ENCODE measurements at regions not wholly inside any gene's neighbourhood (a gene's known extent, or its start where the extent isn't known, plus 50 kb on each side); places are given as distances from the start of the nearest gene placed in this dataset.

DNA sequence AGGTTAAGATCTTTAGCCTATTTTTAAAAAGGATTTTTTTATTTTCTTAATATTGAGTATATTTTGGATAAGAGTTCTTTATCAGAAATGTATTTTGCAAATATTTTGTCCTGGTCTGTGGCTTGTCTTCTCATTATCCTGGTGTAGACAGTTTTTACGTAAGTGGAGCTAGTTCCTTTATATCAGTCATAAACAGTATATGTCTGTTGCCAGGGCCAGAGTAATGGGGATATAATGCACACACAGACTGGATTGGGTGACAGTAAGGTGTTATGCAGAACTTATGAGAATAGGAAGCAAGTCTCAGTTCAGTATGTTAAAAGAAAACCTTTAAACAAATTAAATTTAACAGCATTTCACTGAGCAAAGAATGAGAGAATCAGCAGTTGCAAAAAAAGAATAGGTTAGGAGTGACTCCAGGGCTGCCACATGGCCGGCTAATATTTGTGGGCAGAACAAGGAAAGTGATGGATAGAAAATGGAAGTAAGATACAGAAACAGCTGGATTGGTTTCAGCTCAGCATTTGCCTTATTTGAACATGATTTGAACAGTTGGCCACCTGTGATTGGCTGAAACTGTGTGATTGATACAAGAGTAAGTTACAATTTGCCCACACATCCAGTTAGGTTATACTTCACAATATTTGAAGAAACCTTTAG lies 61.1 kb upstream of the ZNG1B start:
- Histone ChIP-seq H3K23ac (ENCODE audit: insufficient read length) (no peak overlapping the region), H3K36me3 (ENCODE audit: control insufficient read depth in 2 of 4, insufficient read depth in 4 of 4, low read length in 3 of 4) (no peaks in the 10 kb centered on the region), H3K9me3 (ENCODE audit: insufficient read depth in 2 of 2, low read depth in 1 of 2, low read length in 1 of 2) (no peaks in the 10 kb centered on the region), H2BK5ac (ENCODE audit: low read depth, low read length) (no peak overlapping the region), H3K23me2 (ENCODE audit: low read depth, low read length) (no peaks in the 10 kb centered on the region), H3K56ac (replicated peaks; ENCODE audit: insufficient read length, low read depth, low read length) (no peak overlapping the region), H3K4me2 (ENCODE audit: insufficient read depth in 1 of 2, low read depth in 2 of 2, low read length in 2 of 2) (no peak overlapping the region), H2BK15ac (ENCODE audit: low read length) (no peak overlapping the region), H2BK12ac (ENCODE audit: low read depth, low read length) (no peak overlapping the region), H2AK5ac (ENCODE audit: low read depth, low read length) (no peak overlapping the region), H2BK120ac (replicated peaks; ENCODE audit: low read depth, low read length) (no peak overlapping the region), H2BK20ac (ENCODE audit: low read length) (no peak overlapping the region), H3K27me3 (replicated peaks in 1 of 4; ENCODE audit: control insufficient read depth in 3 of 4, extremely low read depth in 1 of 4, insufficient read depth in 3 of 4, low read length in 3 of 4) (no peaks in the 10 kb centered on the region), H3K9ac (replicated peaks in 1 of 4; ENCODE audit: extremely low read depth in 1 of 4, low read depth in 3 of 4, low read length in 3 of 4) (no peak overlapping the region), H4K8ac (ENCODE audit: extremely low read depth, insufficient read depth, low read length) (no peak overlapping the region), H4K91ac (replicated peaks; ENCODE audit: insufficient read length, low read length) (no peak overlapping the region), H3K4me1 (replicated peaks in 1 of 4; ENCODE audit: control insufficient read depth in 3 of 4, insufficient read depth in 4 of 4, low read length in 3 of 4) (no peaks in the 10 kb centered on the region), H3K79me2 (ENCODE audit: control insufficient read depth in 1 of 2, insufficient read depth in 2 of 2, low read length in 2 of 2) (no peaks in the 10 kb centered on the region), H2AFZ (ENCODE audit: low read length) (no peak overlapping the region), H3K14ac (ENCODE audit: insufficient read length) (no peak overlapping the region), H3K27ac (ENCODE audit: low read depth, low read length) (no peak overlapping the region), H3K79me1 (ENCODE audit: low read depth, low read length) (no peaks in the 10 kb centered on the region), H3K4ac (replicated peaks; ENCODE audit: insufficient read length, low read depth, low read length) (no peak overlapping the region), H4K5ac (ENCODE audit: insufficient read length, low read depth, low read length) (no peak overlapping the region), H3K18ac (ENCODE audit: extremely low read depth, low read length) (no peak overlapping the region), H3K4me3 (ENCODE audit: extremely low read depth in 1 of 4, insufficient read depth in 2 of 4, low read depth in 3 of 4, low read length in 4 of 4) (no peak overlapping the region), H4K20me1 (replicated peaks in 1 of 2; ENCODE audit: control insufficient read depth in 1 of 2, insufficient read depth in 2 of 2, low read length in 2 of 2) (no peaks in the 10 kb centered on the region)
- TF ChIP-seq RFX5 (IDR thresholded peaks at IDR 0.05; ENCODE audit: borderline replicate concordance, low read depth, low read length): no peak
- TF ChIP-seq, protein P1, sequence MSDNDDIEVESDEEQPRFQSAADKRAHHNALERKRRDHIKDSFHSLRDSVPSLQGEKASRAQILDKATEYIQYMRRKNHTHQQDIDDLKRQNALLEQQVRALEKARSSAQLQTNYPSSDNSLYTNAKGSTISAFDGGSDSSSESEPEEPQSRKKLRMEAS (IDR thresholded peaks at IDR 0.05): no peak
- no peak for TF ChIP-seq SP4 (IDR thresholded peaks at IDR 0.05; ENCODE audit: low read length)
- no peak for TF ChIP-seq POLR2A (IDR thresholded peaks at IDR 0.05; ENCODE audit: control extremely low read depth in 1 of 2, low read depth in 2 of 2, low read length in 2 of 2)
- TF ChIP-seq KDM4A (IDR thresholded peaks at IDR 0.05; ENCODE audit: low read depth, low read length, severe bottlenecking): no peak
- 96% methylated on average over 2 of the region's 2 CpGs; no CpG with 5 or more reads in 1 of the 2 experiments for WGBS, 2 experiments (ENCODE audit: extremely low coverage in 1 of 2, insufficient coverage in 1 of 2, insufficient read length in 1 of 2, insufficient replicate concordance in 2 of 2, low coverage in 1 of 2, low lambda C conversion rate in 2 of 2, missing lambda C conversion rate in 1 of 2)
- ChIA-PET POLR2A (ENCODE audit: partially characterized antibody) (no interaction called here), CTCF (ENCODE audit: partially characterized antibody) (interaction anchor here (0.6 to 2.1 kb wide), 10 partner anchors 9 to 296 kb away, joined by 3 to 7 read pairs (median 3); no protein-coding TSS in a partner anchor)
- DNase-seq (ENCODE audit: low read depth in 1 of 2, low spot score in 2 of 2) (no peak), FAIRE-seq (no peak)
